Keratinocyte (primary cell): ENCODE measurements at regions not wholly inside any gene's neighbourhood (a gene's known extent, or its start where the extent isn't known, plus 50 kb on each side); places are given as distances from the start of the nearest gene placed in this dataset.

Source experiments
- EZH2 ChIP-seq: IDR thresholded peaks from one replicate; pipeline ENCODE4 v1.6.1; 2012; ENCODE audit warnings: inconsistent platforms, mild to moderate bottlenecking, low read length, moderate library complexity
- TF ChIP-seq, protein P1 (sequence below), 3 experiments: IDR thresholded peaks in 1 of 3; conservative IDR thresholded peaks in 1 of 3; optimal IDR thresholded peaks in 1 of 3; 2 replicates in 2 of 3; 3 replicates in 1 of 3; pipeline versions ENCODE3 to v1.5.1; 2011; ENCODE audit warnings: low read length in 3 of 3, mild to moderate bottlenecking in 3 of 3, moderate library complexity in 2 of 3, control low read depth in 1 of 3, inconsistent platforms in 1 of 3; ENCODE audit not compliant: insufficient read depth in 2 of 3; ENCODE audit errors: extremely low read depth in 1 of 3

- TF ChIP-seq, protein P1, sequence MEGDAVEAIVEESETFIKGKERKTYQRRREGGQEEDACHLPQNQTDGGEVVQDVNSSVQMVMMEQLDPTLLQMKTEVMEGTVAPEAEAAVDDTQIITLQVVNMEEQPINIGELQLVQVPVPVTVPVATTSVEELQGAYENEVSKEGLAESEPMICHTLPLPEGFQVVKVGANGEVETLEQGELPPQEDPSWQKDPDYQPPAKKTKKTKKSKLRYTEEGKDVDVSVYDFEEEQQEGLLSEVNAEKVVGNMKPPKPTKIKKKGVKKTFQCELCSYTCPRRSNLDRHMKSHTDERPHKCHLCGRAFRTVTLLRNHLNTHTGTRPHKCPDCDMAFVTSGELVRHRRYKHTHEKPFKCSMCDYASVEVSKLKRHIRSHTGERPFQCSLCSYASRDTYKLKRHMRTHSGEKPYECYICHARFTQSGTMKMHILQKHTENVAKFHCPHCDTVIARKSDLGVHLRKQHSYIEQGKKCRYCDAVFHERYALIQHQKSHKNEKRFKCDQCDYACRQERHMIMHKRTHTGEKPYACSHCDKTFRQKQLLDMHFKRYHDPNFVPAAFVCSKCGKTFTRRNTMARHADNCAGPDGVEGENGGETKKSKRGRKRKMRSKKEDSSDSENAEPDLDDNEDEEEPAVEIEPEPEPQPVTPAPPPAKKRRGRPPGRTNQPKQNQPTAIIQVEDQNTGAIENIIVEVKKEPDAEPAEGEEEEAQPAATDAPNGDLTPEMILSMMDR (optimal IDR thresholded peaks at IDR 0.05 in 1 of 3, IDR thresholded peaks at IDR 0.05 in 1 of 3, conservative IDR thresholded peaks at IDR 0.05 in 1 of 3; ENCODE audit: extremely low read depth in 1 of 3, insufficient read depth in 2 of 3, low read length in 3 of 3), result no peak
- TF ChIP-seq EZH2, result no peak
These were observed 103.0 kb downstream of the HNRNPLL start for GRCh38 chr2:38499548-38500282.
